GM21526 (cell line): ENCODE measurements at regions not wholly inside any gene's neighbourhood (a gene's known extent, or its start where the extent isn't known, plus 50 kb on each side); places are given as distances from the start of the nearest gene placed in this dataset.

Experiments used
- ATAC-seq: cut with Tn5 transposase; IDR thresholded peaks from one replicate; pipeline ENCODE4 v1.9.1; 2021; ENCODE audit warnings: moderate library complexity; ENCODE audit not compliant: unreplicated experiment, low FRiP score

DNA sequence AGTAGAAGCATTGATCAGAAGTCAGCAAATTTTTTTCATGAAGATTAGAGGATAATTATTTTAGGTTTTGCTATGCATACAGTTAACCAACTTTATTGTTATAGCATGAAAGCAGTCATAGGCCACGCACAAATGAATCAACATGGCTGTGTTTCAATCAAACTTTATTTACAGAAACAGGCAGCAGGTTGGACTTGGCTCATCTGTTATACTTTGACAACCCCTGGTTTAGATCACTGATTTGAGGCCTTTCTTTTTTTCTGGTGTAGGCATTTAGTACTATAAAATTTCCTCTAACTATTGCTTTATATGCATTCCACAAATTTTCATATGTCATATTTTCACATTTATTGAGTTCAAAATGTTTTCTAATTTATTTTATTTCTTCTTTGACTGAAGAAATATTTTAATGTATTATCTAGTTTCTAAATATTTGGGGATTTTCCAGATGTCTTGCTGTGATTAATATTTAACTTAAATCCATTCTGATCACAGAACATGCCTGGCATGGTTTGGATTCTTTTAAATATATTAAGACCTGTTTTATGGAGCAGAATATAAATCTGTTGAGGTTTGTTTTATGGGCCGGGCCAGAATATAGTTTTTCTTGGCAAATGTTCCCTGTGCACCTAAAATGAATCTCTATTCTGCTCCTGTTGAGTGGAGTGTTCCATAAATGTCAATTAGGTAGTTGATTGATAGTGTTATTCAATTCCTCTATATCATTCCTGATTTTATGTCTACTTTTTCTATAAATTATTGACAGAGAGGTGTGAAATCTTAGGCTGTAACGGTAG, 116.3 kb upstream of the KLHL29 start:
- no peak for ATAC-seq

DNA sequence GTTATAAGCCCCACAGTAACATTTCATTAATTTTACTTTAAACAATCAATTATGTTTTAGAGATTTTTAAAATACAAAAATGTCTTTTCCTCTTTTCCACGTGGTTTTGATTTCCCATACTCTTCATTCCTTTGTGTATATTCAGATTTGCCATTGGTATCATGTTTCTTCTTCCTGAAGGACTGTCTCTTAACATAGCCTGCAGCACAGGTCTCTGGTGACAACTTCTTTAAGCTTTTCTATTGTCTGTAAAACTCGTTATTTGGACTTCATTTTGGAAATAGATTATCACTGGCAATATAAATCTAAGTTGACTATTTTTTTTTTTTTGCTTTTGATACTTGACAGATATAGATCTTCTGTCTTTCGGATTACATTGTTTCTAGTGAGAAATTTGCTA, 115.2 kb upstream of the KLHL29 start:
- no peak for ATAC-seq

DNA sequence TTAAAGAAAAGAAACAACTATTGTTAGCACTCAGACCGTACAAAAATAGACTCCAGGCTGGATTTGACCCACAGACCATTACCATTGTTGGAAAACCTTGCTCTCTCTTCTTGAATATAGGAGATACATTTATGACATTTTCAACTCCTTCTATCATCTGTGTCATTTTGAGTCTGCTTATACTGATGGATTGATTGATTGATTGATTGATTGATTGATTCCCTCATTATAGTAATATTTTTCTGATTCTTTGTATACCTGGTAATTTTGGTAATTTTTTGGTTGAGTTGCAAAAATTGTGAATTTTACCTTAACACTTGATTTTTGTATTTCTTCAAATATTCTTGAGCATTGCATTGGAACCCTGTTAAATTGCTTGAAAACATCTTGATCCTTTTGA, 114.2 kb upstream of the KLHL29 start:
- ATAC-seq, result no peak

DNA sequence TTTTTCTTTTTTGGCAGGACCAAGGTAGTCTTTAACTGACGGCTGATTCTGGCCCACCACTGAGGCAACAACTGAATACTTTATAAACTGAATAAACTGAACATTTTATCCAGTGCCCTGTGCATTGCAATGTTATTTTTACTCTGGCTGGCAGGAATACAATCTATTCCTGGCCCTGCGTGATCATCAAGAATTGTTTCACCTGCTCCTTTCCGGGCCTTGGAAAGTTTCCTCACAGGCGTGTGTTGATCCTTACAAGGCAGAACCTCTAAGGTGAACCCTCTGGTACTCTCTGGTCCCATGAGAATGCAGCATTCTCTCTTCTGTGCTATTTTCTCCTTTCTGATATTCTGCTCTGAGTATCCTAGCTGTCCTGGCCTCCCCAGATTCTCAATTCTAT, 113.7 kb upstream of the KLHL29 start:
- ATAC-seq, result no peak

DNA sequence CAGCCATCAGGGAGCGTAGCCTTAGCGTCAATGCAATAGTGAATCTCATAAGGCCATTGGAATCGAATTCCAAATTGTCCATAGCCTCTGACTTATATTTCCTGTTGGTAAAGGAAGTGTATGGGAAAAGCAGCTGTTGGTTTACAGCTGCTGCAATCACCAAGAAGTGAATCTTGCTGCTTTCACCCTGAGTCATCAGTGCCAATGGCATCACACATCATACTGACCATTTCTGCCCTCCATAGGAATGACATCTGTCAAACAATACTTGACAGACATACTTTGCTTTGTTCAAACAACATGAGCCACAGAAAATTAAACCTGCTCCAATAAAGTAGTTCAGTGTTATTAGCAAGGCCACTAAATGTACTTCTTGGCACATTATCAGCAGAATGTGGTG, 111.2 kb upstream of the KLHL29 start:
- no peak for ATAC-seq

DNA sequence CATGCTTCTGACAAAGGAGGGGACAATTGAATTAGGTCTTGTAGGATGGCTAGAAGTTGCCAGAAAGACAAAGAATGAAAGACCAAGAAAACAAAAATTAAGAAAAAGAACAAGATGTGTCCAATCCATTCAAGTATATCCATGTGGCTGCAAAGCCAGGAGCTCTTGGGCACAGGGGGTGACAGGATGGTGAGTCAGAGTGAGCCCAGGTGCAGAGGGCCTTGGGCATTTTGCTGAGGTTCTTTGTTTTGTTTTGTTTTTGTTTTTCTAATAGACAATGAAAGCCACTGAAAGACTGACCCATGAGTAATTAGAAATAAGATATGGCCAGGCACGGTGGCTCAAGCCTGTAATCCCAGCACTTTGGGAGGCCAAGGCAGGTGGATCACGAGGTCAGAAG, 104.6 kb upstream of the KLHL29 start:
- no peak for ATAC-seq

DNA sequence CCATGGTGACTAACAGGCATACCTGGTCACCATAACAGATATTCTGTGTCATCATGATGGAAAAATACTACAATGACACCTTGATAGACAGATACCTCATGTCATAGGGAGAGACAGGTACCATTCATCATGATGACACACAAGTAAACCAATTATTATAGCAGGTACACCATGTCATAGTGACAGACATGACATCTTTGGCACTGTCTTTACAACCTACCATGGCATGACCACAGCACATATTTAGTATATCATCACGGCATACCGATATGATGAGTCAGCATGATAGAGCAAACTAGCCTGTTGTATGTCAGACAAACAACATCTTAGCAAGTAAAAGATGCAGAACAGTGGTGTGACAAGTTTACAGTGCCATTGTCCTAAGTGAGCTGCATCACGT, 101.3 kb upstream of the KLHL29 start:
- ATAC-seq, result no peak

DNA sequence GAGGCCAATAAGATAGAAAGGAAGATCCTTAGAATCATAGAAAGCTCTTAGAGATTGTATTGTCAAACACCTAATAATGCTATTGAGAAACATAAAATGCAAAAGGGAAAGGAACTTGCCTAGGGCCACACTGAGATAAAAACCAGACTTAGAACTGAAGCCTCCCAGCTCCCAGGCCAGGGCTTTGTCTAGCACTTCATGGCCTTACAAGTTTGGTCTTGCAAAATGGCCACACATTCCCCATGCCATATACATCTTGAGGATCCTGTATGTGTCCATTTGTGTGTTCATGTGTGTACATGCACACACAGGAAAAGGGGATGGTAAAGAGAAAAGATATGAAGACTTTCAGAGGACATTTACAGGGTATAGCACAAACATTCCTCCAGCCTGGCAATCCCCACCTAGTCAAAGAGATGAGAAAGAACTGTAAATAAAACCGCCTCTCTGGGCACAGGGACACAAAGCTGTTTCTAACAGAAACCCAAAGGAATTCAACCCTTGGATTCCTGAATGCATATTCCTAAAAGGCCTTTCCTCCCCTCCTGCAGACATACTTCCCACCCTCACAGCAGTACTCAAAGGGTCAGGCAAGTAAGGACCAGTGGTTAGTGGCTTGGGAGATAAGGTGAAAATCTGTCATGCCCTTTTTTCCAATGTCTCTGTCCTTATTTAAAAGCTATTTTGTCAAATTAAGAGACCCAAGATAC, 99.7 kb upstream of the KLHL29 start:
- ATAC-seq, result no peak

DNA sequence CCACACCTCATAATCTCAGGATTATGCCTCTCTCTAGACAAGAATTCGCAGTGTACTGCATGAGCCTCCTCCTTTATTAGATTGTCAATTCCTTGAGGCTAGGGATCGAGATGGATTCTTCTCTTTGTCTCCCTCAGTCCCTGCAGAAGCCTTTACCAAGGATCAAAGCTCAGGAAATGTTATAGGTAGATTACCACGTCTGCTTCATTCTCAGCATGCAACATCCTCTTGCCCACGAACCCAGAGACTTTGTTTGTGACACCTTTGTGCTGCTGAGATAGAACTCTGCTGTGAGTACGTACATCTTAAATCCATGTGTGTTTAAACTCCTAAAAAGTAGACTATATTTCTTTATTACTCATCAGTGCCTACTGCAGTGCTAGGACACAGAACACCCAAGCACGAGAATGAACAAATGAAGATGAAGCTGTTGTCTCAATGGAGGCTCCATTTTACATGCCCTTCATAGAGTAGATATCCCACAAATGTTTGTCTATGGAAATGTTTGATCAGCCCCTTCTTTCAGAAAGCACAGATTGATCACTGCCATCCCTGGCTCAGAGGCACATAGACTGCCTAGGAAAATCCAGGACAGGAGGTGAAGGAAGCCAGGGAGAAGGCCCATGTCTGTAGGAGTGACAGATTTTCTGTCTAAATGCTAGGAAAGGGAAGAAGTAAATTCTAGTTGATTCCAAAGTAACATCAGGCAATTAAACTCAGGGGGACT, 98.8 kb upstream of the KLHL29 start:
- ATAC-seq, result no peak

DNA sequence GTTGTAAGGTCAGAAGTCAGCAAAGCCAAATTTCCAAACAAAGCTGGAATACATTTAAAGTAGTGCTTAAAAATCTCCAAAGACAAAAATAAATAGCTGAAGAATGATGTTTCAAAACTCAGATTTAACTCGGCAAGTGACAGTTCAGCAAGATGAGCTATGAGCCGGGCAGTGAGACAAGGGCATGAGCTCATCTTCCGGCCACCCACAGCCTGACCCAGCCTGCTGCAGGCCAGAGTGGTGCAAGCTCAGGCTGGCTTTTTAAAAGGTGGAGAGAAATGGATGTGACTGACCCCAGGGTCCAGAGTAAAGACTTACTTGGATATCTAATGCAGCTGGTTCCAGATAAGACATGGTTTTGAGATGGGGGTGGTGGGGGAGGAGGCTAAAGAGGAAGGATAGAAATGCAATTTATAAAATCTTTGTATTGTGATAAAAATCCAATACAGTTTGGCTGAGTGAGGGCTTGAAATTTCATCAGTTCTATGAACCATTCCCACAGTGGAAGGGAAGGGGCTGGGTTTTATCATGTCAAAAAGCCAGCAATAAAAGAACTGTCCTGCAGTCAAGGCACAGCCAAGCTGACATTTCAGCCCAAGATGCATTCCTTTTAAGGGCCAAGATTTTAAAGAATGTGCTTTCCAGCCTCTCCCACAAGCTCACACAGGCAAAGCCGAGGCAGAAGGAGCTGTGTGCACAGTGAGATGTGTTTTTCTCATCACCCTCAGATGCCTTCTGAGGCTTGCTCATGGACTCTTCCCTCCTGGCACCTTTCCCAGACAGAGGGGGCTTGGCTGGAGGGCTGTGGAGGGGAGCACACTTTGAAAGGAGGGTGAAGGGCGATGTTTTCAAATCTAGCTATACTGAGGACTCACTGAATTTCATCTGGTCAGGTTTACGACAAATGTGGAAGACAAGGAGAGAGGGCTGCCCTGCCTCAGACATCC, 97.9 kb upstream of the KLHL29 start:
- ATAC-seq, result no peak

DNA sequence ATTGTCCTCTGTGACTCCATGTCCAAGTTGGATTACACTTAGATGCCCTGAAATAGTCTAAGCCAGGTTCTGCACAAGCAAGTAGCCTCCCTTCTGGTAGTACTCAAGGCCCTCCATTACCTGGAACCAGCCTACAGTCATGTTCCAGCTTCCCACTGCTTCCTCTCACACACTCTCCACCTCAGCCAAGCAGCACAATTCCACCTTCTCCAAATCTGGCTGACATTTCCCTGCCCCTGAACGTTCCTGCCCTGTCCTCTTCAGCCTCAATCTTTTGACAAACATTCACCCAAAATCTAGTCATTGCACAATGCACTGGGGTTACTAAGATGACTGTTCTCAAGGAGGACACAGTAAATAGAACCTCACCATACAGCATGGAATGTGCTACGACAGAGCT, 95.3 kb upstream of the KLHL29 start:
- no peak for ATAC-seq

DNA sequence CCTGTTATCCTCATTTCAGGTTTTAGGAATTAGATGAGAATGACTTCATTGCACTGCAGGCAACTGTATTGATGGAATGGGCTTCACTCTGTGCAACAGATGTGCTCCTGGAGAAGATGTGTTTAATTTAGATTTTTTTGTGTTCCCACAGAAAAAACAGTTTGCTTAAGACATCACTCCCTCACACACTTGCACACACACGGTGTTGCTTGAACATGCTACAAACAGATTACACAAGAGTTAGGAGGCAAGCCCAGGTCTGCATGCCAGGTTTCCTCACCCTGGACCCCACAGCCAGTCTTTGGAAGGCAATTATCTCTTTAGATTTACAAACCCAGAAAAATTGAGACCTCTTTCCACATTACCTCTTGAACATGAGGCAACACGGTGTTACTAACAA, 93.7 kb upstream of the KLHL29 start:
- no peak for ATAC-seq

DNA sequence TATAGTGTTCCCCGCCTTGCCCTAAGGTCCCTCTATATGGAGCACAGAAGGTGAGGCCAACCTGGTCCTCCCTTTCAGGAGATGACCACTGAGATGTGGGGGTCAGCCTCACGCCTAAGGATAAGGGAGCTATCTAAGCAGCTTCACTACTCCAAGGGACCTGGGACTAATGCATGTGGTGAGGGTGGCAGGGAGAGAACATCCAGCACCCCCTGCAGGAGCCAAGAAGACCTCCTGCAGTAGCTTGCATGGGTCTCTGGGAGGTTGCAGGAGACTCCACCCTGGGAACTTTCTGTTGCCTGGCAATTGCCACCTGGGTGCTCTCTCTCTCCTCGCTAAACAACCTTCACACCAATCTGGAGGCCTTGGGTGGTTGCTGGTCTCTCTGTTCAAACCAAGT, 93.0 kb upstream of the KLHL29 start:
- no peak for ATAC-seq

DNA sequence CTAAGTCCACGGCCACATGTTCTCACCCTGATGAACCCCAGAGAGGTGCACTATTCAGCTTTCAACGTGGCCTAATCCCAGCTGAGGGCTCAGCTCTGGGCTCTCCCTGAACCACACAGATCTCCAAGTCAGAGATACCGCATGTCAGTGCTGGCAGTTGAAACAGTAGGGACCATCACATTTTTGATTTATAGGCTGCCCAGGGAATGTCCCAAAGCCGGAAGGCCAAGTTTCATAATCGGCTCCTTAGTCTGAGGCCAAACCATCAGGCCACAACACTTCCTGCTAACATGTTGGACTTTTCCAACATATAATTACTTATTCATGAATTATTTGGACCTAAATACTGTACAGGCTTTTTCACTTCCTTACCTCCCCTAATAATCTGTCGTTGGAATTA, 91.9 kb upstream of the KLHL29 start:
- no peak for ATAC-seq

DNA sequence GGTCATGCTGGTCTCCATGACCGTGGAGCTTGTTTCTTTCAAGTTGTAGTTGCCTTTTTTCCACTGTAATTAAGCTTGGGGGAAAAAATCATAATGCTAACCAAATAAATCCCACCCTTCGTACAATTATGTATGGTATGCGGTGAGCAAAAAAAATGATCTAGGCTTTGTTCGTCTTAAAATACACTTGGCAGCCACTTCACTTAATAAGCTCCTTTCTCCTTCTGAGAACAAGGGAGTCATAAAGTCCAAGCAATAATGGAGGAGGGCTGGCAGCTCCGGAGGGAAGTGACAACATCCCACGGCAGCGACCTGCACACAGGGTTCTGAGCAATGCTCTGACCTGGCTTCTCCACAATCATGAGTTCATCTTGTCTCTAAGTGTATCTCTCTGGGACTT, 91.2 kb upstream of the KLHL29 start:
- ATAC-seq, result no peak

DNA sequence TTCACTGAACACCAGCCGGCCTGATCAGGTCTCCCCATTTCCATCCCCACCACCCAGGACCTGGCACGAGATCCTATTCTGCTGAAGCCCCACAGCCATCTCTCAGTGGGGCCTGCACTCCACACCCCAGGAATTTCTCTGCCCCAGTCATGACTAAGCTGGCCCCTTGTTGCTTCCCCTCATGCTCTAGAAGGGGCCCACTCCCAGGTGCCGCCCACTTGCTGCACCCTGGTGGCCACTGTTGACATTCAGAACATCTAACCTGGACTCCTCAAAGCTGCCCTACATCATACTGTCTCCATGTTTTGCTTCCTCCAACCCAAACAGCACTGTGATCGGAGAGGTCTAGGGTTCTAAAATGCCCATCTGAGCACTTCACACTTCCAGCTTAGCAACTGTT, 90.7 kb upstream of the KLHL29 start:
- ATAC-seq, result no peak

DNA sequence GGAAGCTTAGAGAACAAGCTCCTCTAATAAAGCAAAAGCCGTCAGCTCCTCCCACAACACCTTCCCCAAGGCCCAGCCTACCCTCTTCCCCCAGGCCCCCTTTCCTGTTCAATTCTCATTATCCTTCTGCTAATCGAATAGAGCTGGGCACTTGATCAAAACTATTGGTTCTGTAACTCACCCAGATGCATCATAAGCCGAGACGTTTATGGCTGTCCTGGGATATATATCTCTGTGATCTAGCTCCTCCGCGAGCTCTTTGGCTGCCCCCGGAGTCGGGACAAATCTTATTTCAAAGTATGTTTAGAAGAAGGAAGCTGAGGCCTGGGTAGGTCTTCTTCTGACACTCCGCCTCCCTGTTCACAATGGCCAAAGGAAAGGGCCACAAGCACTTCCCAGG, 88.3 kb upstream of the KLHL29 start:
- no peak for ATAC-seq

DNA sequence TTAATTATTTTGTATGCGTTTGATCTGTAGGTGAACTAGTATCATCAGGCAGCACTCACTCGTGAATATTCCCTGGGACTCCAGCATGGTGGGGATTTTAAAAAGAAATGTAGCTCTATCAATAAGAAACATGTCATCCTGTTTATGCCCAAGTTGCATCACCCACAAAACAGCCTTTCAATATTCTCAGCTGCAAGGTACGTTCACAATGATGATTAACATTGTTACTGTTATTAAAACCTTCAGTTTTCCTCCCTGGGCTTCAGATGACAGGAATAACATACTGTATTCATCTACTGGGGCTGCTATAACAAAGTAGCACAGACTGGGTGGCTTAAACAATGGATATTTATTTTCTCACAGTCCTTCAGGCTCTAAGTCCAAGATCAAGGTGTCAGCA, 87.9 kb upstream of the KLHL29 start:
- ATAC-seq, result no peak

DNA sequence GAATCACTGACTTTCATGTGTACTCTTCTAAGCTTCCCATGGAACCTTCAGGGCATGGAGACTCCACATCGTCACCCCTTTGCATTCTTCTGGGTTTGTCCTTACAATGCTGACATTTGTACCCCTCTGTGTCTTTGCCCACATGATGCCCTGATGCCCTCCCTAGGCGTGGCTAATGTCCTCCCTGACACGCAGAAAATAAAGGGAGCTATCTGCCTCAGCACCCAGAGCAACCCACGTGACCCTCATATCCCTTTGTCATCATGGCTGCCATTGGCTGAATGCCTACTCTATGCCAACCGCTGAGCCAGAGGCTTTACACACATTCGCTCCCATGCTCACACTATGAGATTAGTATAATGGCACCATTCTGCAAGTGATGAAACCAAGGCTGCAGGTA, 86.4 kb upstream of the KLHL29 start:
- no peak for ATAC-seq

DNA sequence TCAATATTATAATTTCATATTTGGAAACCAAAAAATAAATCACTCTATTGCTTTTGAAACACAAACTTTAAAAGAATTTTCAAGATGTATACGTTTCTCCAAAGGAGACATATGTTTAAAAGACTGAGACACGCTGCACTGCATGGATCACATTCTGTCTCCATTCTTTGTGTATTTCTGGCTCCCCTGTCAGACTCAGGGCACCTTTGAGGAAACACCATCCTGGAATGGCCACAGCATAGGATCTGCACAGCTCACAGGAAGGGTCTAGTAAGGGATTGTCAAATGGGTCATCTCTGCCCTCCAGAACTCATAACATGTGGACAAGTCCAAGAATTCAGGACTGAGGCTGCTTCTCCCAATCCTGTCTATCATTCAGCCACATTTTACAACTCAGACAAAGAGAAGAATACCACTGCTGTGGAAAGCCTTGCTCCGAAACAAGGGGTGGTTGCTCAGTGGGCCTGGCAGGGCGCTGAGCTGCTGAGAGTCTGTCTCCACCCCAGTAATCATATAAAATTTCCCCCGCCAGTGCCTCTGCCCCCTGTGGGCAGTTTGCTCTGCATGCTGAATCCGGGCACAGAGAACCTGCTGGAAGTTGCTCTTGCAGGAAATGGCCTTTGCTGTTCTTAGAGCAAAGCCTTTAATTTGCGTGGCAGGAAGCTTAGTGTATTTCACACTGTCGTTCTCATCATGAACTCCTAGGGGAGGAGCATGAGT, 85.3 kb upstream of the KLHL29 start:
- ATAC-seq, result no peak
